ENCODE measurements at regions not wholly inside any gene's neighbourhood (a gene's known extent, or its start where the extent isn't known, plus 50 kb on each side); places are given as distances from the start of the nearest gene placed in this dataset.

DNA sequence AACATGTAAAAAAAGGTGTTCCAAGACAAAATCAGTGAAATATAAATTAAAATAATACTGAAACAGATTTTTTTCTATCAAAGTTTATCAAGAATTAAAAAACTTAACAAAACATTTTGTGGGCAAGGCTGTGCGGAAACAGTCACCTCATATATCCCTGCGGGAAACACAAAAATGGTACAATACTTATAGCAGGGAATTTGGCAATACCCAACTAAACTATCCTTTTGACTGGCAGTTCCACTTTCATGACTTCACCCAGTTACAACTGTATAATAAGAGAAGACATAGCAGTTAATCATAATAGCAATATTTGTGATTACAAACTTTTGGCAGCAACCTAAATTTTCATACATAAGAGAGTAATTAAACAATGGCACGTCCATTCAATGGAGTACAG is 121.5 kb upstream of the EGLN3 start:
- TF ChIP-seq, protein P1, sequence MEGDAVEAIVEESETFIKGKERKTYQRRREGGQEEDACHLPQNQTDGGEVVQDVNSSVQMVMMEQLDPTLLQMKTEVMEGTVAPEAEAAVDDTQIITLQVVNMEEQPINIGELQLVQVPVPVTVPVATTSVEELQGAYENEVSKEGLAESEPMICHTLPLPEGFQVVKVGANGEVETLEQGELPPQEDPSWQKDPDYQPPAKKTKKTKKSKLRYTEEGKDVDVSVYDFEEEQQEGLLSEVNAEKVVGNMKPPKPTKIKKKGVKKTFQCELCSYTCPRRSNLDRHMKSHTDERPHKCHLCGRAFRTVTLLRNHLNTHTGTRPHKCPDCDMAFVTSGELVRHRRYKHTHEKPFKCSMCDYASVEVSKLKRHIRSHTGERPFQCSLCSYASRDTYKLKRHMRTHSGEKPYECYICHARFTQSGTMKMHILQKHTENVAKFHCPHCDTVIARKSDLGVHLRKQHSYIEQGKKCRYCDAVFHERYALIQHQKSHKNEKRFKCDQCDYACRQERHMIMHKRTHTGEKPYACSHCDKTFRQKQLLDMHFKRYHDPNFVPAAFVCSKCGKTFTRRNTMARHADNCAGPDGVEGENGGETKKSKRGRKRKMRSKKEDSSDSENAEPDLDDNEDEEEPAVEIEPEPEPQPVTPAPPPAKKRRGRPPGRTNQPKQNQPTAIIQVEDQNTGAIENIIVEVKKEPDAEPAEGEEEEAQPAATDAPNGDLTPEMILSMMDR (IDR thresholded peaks at IDR 0.05), result no peak
- no peak for TF ChIP-seq EP300 (IDR thresholded peaks at IDR 0.05)
- no peak for TF ChIP-seq POLR2AphosphoS5 (IDR thresholded peaks at IDR 0.05)
- no peak for TF ChIP-seq POLR2A (IDR thresholded peaks at IDR 0.05)
